Panc1 (cell line): ENCODE measurements at regions not wholly inside any gene's neighbourhood (a gene's known extent, or its start where the extent isn't known, plus 50 kb on each side); places are given as distances from the start of the nearest gene placed in this dataset.

Experiments
- ATAC-seq: fragments of 200-7000 bp; cut with Tn5 transposase; 2 replicates; pipeline ENCODE4 v1.9.1; 2020; ENCODE audit warnings: mild to moderate bottlenecking, moderate library complexity
- BruUV-seq: library from RNA; stranded (reverse); fragments of 400-500 nt; replicated peaks from 2 replicates; lab custom pipeline; 2021; lab: Mats Ljungman, UMichigan
- CTCF ChIA-PET: fragments of 300-600 bp; sonication (Branson Sonifier 250); formaldehyde crosslinking; loops from one replicate; lab custom pipeline; 2022; ENCODE audit warnings: antibody characterized with exemption; lab: Charles Lee
- POLR2A ChIA-PET: fragments of 300-600 bp; sonication (Branson Sonifier 250); formaldehyde crosslinking; loops from one replicate; lab custom pipeline; 2022; ENCODE audit warnings: antibody characterized with exemption; lab: Charles Lee
- DNase-seq: peaks from one replicate; pipeline ENCODE4 v3.0.0-alpha.2; 2010; ENCODE audit warnings: low read depth, low spot score
- H3K27ac ChIP-seq: 2 replicates; pipeline ENCODE4 v1.5.1; 2011; ENCODE audit warnings: mild to moderate bottlenecking, low read length, inconsistent platforms
- H3K27me3 ChIP-seq: fragments of 200-500 bp; sonication (Bioruptor generic); 2 replicates; pipeline ENCODE4 v1.6.0; 2014; ENCODE audit warnings: low read length, inconsistent platforms; ENCODE audit not compliant: control insufficient read depth, insufficient read depth
- H3K36me3 ChIP-seq: fragments of 200-500 bp; sonication (Bioruptor generic); 2 replicates; pipeline ENCODE4 v1.5.1; 2014; ENCODE audit warnings: inconsistent platforms, mild to moderate bottlenecking, low read length, moderate library complexity; ENCODE audit not compliant: control insufficient read depth, insufficient read depth
- H3K4me1 ChIP-seq: 2 replicates; pipeline ENCODE4 v1.5.1; 2011; ENCODE audit warnings: inconsistent platforms, mild to moderate bottlenecking, low read length, moderate library complexity; ENCODE audit not compliant: control insufficient read depth, insufficient read depth
- H3K4me3 ChIP-seq, 2 experiments: 2 replicates each; pipeline ENCODE4 v1.5.1; 2011 to 2012; ENCODE audit warnings: low read depth in 2 of 2, low read length in 2 of 2, mild to moderate bottlenecking in 2 of 2, inconsistent platforms in 1 of 2, moderate library complexity in 1 of 2
- H3K9me3 ChIP-seq: fragments of 200-500 bp; sonication (Bioruptor generic); 2 replicates; pipeline ENCODE4 v1.5.1; 2014; ENCODE audit warnings: low read depth, mild to moderate bottlenecking, inconsistent platforms, low read length, moderate library complexity; ENCODE audit not compliant: control insufficient read depth, insufficient read depth
- CTCF ChIP-seq: fragments of 450-650 bp; IDR thresholded peaks from 2 replicates; pipeline ENCODE4 v1.5.1; 2017; ENCODE audit warnings: mild to moderate bottlenecking
- POLR2AphosphoS5 ChIP-seq: IDR thresholded peaks from 2 replicates; pipeline ENCODE4 v1.6.1; 2012; ENCODE audit warnings: mild to moderate bottlenecking, low read depth, low read length, moderate library complexity
- REST ChIP-seq, 2 experiments: IDR thresholded peaks; 2 replicates each; pipeline ENCODE4 v1.6.1; 2011 to 2012; ENCODE audit warnings: low read depth in 2 of 2, control low read depth in 1 of 2, low read length in 1 of 2, mild to moderate bottlenecking in 1 of 2, moderate library complexity in 1 of 2; ENCODE audit not compliant: insufficient read depth in 1 of 2
- SIN3A ChIP-seq: IDR thresholded peaks from 2 replicates; pipeline ENCODE4 v1.6.1; 2012; ENCODE audit warnings: low read depth, mild to moderate bottlenecking, low read length, moderate library complexity, borderline replicate concordance; ENCODE audit not compliant: insufficient read depth
- TCF7L2 ChIP-seq: IDR thresholded peaks from 2 replicates; pipeline ENCODE4 v1.6.1; 2011; ENCODE audit warnings: mild to moderate bottlenecking, low read depth, low read length, inconsistent platforms
- in situ Hi-C: cut with HindIII; loops from 2 replicates; pipeline ENCODE4 v1.10.0; 2016; ENCODE audit warnings: low sequenced_read_pairs, low pct_unique_long_range_greater_than_20kb
- intact Hi-C: fragments of 100-400 bp; cut with micrococcal nuclease; formaldehyde crosslinking; loops from one replicate; pipeline ENCODE4 v1.10.0; 2022; ENCODE audit not compliant: unreplicated experiment

- POLR2A ChIA-PET, result no interaction called here
- CTCF ChIA-PET, result interaction anchor here (0.6 kb wide), 1 partner anchor 16 kb away, joined by 4 read pairs; no protein-coding TSS in a partner anchor
- ATAC-seq, result no peak
- TF ChIP-seq POLR2AphosphoS5, result no peak
- TF ChIP-seq TCF7L2, result no peak
- no peak for TF ChIP-seq SIN3A
- no peak for TF ChIP-seq REST (IDR thresholded peaks at IDR 0.05; ENCODE audit: insufficient read depth in 1 of 2, low read depth in 2 of 2, low read length in 1 of 2)
- TF ChIP-seq CTCF, result no peak
- H3K4me1 ChIP-seq, result no peaks in the 10 kb centered on the region
- H3K4me3 ChIP-seq, result no peak overlapping the region
- H3K9me3 ChIP-seq, result no peaks in the 10 kb centered on the region
- DNase-seq, result no peak
- no peaks in the 10 kb centered on the region for H3K36me3 ChIP-seq
- BruUV-seq, result no TSS peak
- intact Hi-C loops, result no loop called here
- 0 out of 2 replicates have a peak, but pooled peaks cover 5% of the 10 kb centered on the region for H3K27me3 ChIP-seq
- no peak overlapping the region for H3K27ac ChIP-seq
- in situ Hi-C loops, result no loop called here
These were observed 305.7 kb upstream of the ASIC2 start for GRCh38 chr17:33598797-33599196.

- in situ Hi-C loops (no loop called here), intact Hi-C loops (no loop called here)
- peaks cover 13% of the 10 kb centered on the region for H3K27me3 ChIP-seq
- no peaks in the 10 kb centered on the region for H3K9me3 ChIP-seq
- no TSS peak for BruUV-seq
- H3K4me1 ChIP-seq, result no peaks in the 10 kb centered on the region
- H3K27ac ChIP-seq, result no peak overlapping the region
- no peak for ATAC-seq
- TF ChIP-seq REST (IDR thresholded peaks at IDR 0.05; ENCODE audit: insufficient read depth in 1 of 2, low read depth in 2 of 2, low read length in 1 of 2) (no peak), TCF7L2 (no peak), CTCF (no peak), SIN3A (no peak), POLR2AphosphoS5 (no peak)
- no peak overlapping the region for H3K4me3 ChIP-seq
- ChIA-PET CTCF (no interaction called here), POLR2A (no interaction called here)
- H3K36me3 ChIP-seq, result no peaks in the 10 kb centered on the region
- no peak for DNase-seq
These were observed 309.9 kb upstream of the ASIC2 start for GRCh38 chr17:33602981-33603380.
